HT1080 (cell line): ENCODE measurements at regions not wholly inside any gene's neighbourhood (a gene's known extent, or its start where the extent isn't known, plus 50 kb on each side); places are given as distances from the start of the nearest gene placed in this dataset.
"Not testable (repeated sequence)": the region's sequence is repeated elsewhere in the genome, so short reads cannot be mapped to it uniquely, and the experiment has no call there.

ENCODE experiments used
- DNase-seq: peaks from one replicate; pipeline ENCODE4 v3.0.0-alpha.2; 2015; ENCODE audit warnings: low read depth

DNA sequence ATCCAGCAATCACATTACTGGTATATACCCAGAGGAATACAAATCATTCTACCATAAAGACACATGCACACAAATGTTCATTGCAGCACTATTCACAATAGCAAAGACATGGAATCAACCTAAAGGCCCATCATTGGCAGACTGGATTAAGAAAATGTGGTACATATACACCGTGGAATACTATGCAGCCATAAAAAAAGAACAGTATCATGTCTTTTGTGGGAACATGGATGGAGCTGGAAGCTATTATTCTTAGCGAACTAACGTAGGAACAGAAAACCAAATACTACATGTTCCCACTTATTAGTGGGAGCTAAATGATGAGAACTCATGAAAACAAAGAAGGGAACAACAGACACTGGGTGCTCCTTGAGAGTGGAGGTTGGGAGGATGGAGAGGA, 60.9 kb downstream of the PGRMC1 start:
- DNase-seq: not testable (repeated sequence)

DNA sequence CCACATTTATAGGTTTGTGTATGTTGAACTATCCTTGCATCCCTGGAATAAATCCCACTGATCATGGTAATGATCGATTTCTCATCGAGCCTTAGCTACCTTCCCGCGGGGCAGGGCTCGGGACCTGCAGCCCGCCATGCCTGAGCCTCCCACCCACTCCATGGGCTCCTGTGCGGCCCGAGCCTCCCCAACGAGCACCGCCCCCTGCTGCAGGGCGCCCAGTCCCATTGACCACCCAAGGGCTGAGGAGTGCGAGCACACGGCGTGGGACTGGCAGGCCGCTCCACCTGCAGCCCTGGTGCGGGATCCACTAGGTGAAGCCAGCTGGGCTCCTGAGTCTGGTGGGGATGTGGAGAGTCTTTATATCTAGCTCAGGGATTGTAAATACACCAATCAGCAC, 63.7 kb downstream of the PGRMC1 start:
- DNase-seq: not testable (repeated sequence)

DNA sequence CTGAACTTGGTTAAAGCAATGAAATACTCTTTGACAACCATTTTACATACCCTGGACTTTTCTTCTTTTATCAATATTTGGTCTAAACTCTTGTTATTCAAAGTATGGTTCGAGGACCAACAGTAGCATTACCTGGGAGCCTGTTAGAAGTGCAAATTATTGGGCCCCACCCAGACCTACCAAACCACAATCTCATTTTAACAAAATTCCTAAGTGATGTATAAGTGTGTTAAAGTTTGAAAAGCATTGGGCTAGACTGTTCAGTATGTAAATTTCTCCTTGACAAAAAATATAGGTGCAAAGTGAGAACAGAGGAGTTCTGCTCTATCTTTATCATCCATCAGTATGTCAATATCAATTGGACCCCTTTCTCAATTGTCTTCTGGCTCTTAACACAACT, 67.1 kb downstream of the PGRMC1 start:
- no peak for DNase-seq

DNA sequence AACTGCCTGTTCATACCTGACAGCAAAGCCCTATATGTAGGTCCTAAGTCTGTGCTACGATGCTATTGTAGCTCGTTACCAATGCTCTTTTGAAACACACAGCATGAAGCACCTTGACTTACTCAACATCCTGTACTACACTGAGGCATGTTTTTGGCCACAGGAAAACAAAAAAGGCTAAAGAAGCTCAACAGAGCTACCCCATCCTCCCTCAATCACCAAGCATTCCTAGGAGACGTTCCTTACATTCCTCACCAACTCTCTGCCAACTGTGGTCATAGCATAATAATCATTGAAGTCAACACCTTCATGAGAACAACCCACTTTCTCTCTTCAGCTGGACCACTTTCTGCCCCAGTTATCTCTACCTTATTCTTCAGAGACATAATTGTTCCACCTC, 73.7 kb upstream of the SLC25A43 start:
- DNase-seq: peak; percentile 49

DNA sequence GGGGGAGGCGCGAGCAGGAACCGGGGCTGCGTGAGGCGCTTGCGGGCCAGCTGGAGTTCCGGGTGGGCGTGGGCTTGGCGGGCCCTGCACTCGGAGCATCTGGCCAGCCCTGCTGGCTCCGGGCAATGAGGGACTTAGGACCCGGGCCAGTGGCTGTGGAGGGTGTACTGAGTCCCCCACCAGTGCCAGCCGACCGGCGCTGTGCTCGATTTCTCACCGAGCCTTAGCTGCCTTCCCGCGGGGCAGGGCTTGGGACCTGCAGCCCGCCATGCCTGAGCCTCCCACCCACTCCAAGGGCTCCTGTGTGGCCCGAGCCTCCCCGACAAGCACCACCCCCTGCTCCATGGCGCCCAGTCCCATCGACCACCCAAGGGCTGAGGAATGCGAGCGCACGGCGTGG, 67.3 kb upstream of the SLC25A43 start:
- not testable (repeated sequence) for DNase-seq

DNA sequence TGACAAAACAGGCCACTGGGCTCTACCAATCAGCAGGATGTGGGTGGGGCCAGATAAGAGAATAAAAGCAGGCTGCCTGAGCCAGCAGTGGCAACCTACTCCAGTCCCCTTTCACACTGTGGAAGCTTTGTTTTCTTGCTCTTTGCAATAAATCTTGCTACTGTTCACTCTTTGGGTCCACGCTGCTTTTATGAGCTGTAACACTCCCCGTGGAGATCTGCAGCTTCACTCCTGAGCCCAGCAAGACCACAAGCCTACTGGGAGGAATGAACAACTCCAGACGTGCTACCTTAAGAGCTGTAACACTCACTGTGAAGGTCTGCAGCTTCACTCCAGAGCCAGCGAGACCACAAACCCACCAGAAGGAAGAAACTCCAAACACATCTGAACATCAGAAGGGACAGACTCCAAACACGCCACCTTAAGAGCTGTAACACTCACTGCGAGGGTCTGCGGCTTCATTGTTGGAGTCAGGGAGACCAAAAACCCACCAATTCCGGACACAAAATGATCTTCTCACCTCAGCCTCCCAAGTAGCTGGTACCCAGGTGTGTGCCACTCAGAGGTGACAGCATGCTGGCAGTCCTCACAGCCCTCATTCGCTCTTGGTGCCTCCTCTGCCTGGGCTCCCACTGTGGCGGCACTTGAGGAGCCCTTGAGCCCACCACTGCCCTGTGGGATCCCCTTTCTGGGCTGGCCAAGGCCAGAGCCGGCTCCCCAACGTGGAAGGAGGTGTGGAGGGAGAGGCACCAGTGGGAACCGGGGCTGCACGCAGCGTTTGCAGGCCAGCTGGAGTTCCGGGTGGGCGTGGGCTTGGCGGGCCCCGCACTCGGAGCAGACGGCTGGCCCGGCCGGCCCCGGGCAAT, 66.0 kb upstream of the SLC25A43 start:
- DNase-seq: peak; percentile 82

DNA sequence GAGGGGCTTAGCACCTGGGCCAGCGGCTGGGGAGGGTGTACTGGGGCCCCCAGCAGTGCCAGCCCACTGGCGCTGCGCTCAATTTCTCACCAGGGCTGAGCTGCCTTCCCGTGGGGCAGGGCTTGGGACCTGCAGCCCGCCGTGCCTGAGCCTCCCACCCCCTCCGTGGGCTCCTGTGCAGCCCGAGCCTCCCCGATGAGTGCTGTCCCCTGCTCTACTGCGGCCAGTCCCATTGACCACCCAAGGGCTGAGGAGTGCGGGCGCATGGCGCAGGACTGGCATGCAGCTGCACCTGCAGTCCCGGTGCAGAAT, 65.5 kb upstream of the SLC25A43 start:
- DNase-seq: not testable (repeated sequence)

DNA sequence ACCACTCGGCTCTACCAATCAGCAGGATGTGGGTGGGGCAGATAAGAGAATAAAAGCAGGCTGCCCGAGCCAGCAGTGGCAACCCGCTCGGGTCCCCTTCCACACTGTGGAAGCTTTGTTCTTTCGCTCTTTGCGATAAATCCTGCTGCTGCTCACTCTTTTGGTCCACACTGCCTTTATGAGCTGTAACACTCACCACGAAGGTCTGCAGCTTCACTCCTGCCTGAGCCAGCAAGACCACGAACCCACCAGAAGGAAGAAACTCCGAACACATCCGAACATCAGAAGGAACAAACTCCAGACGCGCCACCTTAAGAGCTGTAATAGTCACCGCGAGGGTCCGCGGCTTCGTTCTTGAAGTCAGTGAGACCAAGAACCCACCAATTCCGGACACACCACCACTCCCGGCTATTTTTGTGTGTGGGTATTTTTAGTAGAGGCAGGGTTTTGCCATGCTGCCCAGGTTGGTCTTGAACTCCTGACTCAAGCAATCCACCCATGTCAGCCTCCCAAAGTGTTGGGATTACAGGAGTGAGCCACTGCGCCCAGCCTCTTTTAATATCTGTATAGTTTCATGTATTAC, 64.6 kb upstream of the SLC25A43 start:
- DNase-seq: peak; percentile 62

DNA sequence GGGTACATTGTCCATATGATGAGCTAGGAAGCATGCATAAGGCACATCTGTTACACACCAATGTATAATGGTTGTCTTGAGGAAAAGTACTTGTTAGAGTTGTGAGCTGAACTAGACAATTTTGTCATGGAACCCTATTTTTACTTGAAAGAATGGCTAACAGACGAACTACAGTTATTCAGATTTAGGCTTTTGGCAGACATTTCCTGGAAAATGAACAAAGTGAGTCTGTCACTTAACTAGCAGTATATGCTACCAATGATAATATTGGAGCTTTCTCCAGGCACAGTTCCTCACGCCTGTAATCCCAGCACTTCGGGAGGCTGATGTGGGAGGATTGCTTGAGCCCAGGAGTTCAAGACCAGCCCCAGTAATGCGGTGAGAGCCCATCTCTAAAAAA, 61.9 kb upstream of the SLC25A43 start:
- DNase-seq: no peak

DNA sequence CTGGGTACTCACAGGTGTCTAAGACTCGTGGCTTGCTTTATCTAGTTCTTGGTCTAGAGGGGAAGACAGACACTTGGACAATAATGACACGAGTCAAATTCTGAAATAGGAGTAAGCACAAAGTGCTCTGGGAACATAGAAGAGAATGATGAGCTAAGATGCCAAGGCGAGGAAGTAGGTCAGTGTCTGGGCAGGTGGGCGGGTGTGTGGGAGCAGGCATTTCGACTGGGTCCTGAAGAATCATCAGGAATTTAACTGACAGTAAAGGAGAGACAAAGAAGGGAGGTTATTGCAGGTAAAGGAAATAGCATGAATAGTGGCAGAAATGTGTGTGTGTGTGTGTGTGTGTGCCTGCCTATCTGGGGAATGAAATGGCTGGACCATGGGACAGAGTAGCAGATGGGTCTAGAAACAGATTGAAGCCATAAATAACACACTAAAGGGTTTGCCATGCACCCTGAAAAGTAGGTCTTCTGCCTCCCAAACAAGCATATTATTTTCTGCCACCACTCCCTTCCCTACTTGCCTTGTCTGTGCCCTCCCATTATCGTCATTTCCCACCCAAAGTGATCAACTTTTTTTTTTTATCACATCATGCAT, 58.4 kb upstream of the SLC25A43 start:
- DNase-seq: no peak

DNA sequence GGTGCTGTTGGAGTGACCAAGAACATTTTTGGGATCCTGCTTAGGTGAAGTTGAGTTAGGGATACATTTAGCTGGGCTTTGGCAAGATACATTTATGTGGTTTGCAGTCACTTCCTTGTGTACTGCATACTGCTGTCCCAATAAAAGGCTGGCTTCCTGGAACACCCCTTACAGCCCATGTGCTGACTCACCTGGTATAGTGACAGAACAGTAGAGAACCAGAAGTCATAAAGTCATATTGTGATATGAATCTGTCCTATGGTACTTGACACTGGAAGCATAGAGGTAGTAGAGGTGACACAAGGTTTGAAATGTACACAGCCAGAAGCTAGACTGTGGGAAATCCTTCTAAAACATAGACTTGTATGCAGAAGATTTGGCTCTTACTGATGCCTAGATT, 55.3 kb upstream of the SLC25A43 start:
- peak; percentile 27 for DNase-seq
